Trophoblast cell (in vitro differentiated cells and primary cell): ENCODE measurements at regions not wholly inside any gene's neighbourhood (a gene's known extent, or its start where the extent isn't known, plus 50 kb on each side); places are given as distances from the start of the nearest gene placed in this dataset.

Source experiments
- DNase-seq, 2 donors: peaks; one replicate each; pipeline ENCODE4 v3.0.0-alpha.2; 2016
- H2AFZ ChIP-seq: 2 replicates; pipeline ENCODE4 v1.6.1; 2013; ENCODE audit warnings: low read length, moderate library complexity, mild to moderate bottlenecking; ENCODE audit not compliant: insufficient read depth, poor library complexity
- H2AK5ac ChIP-seq: 2 replicates; pipeline ENCODE4 v1.6.1; 2013; ENCODE audit warnings: mild to moderate bottlenecking, low read length
- H2BK120ac ChIP-seq: 2 replicates; pipeline ENCODE4 v1.6.1; 2013; ENCODE audit warnings: low read length, mild to moderate bottlenecking, moderate library complexity; ENCODE audit not compliant: insufficient read depth, poor library complexity
- H2BK12ac ChIP-seq: 2 replicates; pipeline ENCODE4 v1.6.1; 2013; ENCODE audit warnings: mild to moderate bottlenecking, low read length, moderate library complexity
- H2BK5ac ChIP-seq: 2 replicates; pipeline ENCODE4 v1.6.1; 2013; ENCODE audit warnings: low read length, low read depth, moderate library complexity, mild to moderate bottlenecking; ENCODE audit not compliant: poor library complexity
- H3K14ac ChIP-seq: 2 replicates; pipeline ENCODE4 v1.6.1; 2013; ENCODE audit warnings: mild to moderate bottlenecking, low read length
- H3K18ac ChIP-seq: 2 replicates; pipeline ENCODE4 v1.6.1; 2013; ENCODE audit warnings: mild to moderate bottlenecking, low read length
- H3K23ac ChIP-seq: 2 replicates; pipeline ENCODE4 v1.6.1; 2013; ENCODE audit warnings: low read length
- H3K27ac ChIP-seq: 2 replicates; pipeline ENCODE4 v1.5.1; 2013; ENCODE audit warnings: low read depth, mild to moderate bottlenecking, inconsistent platforms, low read length, moderate library complexity
- H3K27me3 ChIP-seq: 2 replicates; pipeline ENCODE4 v1.6.1; 2013; ENCODE audit warnings: inconsistent platforms, mild to moderate bottlenecking, low read length, moderate library complexity; ENCODE audit not compliant: insufficient read depth
- H3K36me3 ChIP-seq, 2 experiments: 1 replicate in 1 of 2; 2 replicates in 1 of 2; pipeline ENCODE4 v1.6.1; 2013; ENCODE audit warnings: low read length in 2 of 2, mild to moderate bottlenecking in 2 of 2, moderate library complexity in 1 of 2; ENCODE audit not compliant: insufficient read depth in 2 of 2, control insufficient read depth in 1 of 2
- H3K4ac ChIP-seq: 2 replicates; pipeline ENCODE4 v1.6.1; 2013; ENCODE audit warnings: low read depth, mild to moderate bottlenecking, low read length, moderate library complexity
- H3K4me1 ChIP-seq, 2 experiments: 1 replicate in 1 of 2; 2 replicates in 1 of 2; pipeline ENCODE4 v1.6.1; 2013; ENCODE audit warnings: low read length in 2 of 2, mild to moderate bottlenecking in 2 of 2, moderate library complexity in 1 of 2; ENCODE audit not compliant: insufficient read depth in 2 of 2, control insufficient read depth in 1 of 2
- H3K4me2 ChIP-seq: 2 replicates; pipeline ENCODE4 v1.6.1; 2013; ENCODE audit warnings: inconsistent platforms, mild to moderate bottlenecking, low read length, moderate library complexity
- H3K4me3 ChIP-seq: 2 replicates; pipeline ENCODE4 v1.5.1; 2013; ENCODE audit warnings: mild to moderate bottlenecking, low read depth, low read length, inconsistent platforms
- H3K79me1 ChIP-seq: one replicate; pipeline ENCODE4 v1.6.1; 2013; ENCODE audit warnings: low read length
- H3K79me2 ChIP-seq: 2 replicates; pipeline ENCODE4 v1.6.1; 2013; ENCODE audit warnings: low read length, mild to moderate bottlenecking; ENCODE audit not compliant: control insufficient read depth, insufficient read depth, poor library complexity
- H3K9ac ChIP-seq: 2 replicates; pipeline ENCODE4 v1.6.1; 2013; ENCODE audit warnings: mild to moderate bottlenecking, low read length
- H3K9me3 ChIP-seq: 2 replicates; pipeline ENCODE4 v1.6.1; 2013; ENCODE audit warnings: low read depth, mild to moderate bottlenecking, control low read depth, inconsistent platforms, low read length; ENCODE audit not compliant: insufficient read depth
- H4K12ac ChIP-seq: 2 replicates; pipeline ENCODE4 v1.6.1; 2013; ENCODE audit warnings: low read depth, mild to moderate bottlenecking, low read length, moderate library complexity
- H4K8ac ChIP-seq: 2 replicates; pipeline ENCODE4 v1.6.1; 2013; ENCODE audit warnings: low read depth, mild to moderate bottlenecking, low read length, moderate library complexity
- H4K91ac ChIP-seq: one replicate; pipeline ENCODE4 v1.6.1; 2013; ENCODE audit warnings: low read depth, mild to moderate bottlenecking, low read length, moderate library complexity
- WGBS: extraction: QIAGEN DNeasy Blood & Tissue Kit; methylation state at CpG from one replicate; pipeline ENCODE4 v1.1.7; 2013; ENCODE audit warnings: missing lambda C conversion rate; ENCODE audit not compliant: insufficient read length, insufficient coverage; ENCODE audit errors: extremely low coverage; 5-methylcytosine and 5-hydroxymethylcytosine counted together

- no peak overlapping the region for H3K4me3 ChIP-seq
- H3K27me3 ChIP-seq: no peaks in the 10 kb centered on the region
- no peak overlapping the region for H2AK5ac ChIP-seq
- no peaks in the 10 kb centered on the region for H3K79me1 ChIP-seq
- H3K4me1 ChIP-seq: no peaks in the 10 kb centered on the region
- no peak overlapping the region for H2BK120ac ChIP-seq
- H2BK5ac ChIP-seq: no peak overlapping the region
- no peak overlapping the region for H3K4ac ChIP-seq
- H3K9ac ChIP-seq: no peak overlapping the region
- no peak overlapping the region for H3K27ac ChIP-seq
- no peak overlapping the region for H3K23ac ChIP-seq
- no peak overlapping the region for H3K14ac ChIP-seq
- no peak overlapping the region for H3K18ac ChIP-seq
- H2AFZ ChIP-seq: no peak overlapping the region
- DNase-seq: no peak
- no peak overlapping the region for H4K12ac ChIP-seq
- H3K4me2 ChIP-seq: no peak overlapping the region
- H4K8ac ChIP-seq: no peak overlapping the region
- no peak overlapping the region for H2BK12ac ChIP-seq
- no peaks in the 10 kb centered on the region for H3K9me3 ChIP-seq
- H3K79me2 ChIP-seq: no peaks in the 10 kb centered on the region
- no peak overlapping the region for H4K91ac ChIP-seq
- no peaks in the 10 kb centered on the region for H3K36me3 ChIP-seq
- WGBS: no CpG with 5 or more reads among the region's 3 CpGs
Observed at GRCh38 chr16:59500601-59501000, 766.5 kb upstream of the GOT2 start.

DNA sequence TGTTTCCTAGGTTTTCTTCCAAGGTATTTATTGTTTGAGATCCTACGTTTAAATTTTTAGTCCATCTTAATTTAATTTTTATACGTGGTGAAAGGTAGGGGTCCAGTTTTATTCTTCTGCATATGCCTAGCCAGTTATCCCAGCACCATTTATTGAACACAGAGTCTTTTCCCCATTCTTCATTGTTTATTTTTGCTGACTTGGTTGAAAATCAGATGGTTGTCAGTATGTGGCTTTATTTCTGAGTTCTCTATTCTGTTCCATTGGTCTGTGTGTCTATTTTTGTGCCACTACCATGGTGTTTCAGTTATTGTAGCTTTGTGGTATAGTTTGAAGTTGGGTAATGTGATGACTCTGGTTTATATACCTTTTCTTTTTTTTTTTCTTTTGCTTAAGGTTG lies 753.0 kb upstream of the GOT2 start:
- Histone ChIP-seq H3K4ac (no peak overlapping the region), H2BK5ac (no peak overlapping the region), H3K14ac (no peak overlapping the region), H3K27ac (no peak overlapping the region), H3K4me2 (no peak overlapping the region), H3K36me3 (no peaks in the 10 kb centered on the region), H4K91ac (no peak overlapping the region), H2AFZ (no peak overlapping the region), H3K4me1 (no peaks in the 10 kb centered on the region), H3K27me3 (no peaks in the 10 kb centered on the region), H2BK120ac (no peak overlapping the region), H3K79me1 (no peaks in the 10 kb centered on the region), H3K23ac (no peak overlapping the region), H2BK12ac (no peak overlapping the region), H3K9ac (no peak overlapping the region), H3K4me3 (no peak overlapping the region), H3K18ac (no peak overlapping the region), H3K79me2 (no peaks in the 10 kb centered on the region), H2AK5ac (no peak overlapping the region), H3K9me3 (no peaks in the 10 kb centered on the region), H4K8ac (no peak overlapping the region), H4K12ac (no peak overlapping the region)
- no peak for DNase-seq
- WGBS: no CpG with 5 or more reads among the region's 2 CpGs

DNA sequence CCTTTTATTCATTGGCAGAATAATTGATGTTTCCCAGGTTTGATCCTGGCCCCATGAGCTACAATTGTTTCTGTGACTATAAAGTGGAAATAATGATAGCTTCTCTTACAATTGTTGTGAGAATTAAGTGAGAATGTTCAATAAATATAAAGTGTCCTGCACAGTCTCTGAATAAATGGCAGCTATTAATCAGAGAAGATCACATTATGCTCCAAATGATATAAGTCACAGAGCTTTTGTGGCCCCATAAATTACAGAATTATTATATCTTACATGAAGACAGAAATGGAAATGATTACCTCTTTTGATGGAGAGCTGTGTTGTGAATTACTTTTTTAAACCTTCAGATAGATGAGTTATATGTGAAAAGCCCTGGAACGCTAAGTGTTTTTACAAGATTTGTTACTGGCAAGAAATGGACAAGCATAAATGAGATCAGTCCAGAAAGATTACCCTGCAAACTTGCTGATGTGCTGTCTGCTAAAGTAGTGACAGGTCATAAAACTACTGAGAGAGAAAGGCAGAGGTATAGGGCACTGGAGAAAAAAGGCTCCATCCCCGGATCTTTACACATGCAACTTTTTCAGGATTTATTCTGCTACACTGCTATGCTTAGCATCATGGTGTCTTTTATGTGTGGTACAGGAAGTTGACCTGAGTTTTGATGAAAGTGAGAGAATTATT lies 750.9 kb upstream of the GOT2 start:
- Histone ChIP-seq H3K9ac (no peak overlapping the region), H4K8ac (no peak overlapping the region), H4K12ac (no peak overlapping the region), H3K27me3 (no peaks in the 10 kb centered on the region), H3K79me1 (no peaks in the 10 kb centered on the region), H3K18ac (no peak overlapping the region), H3K4me1 (no peaks in the 10 kb centered on the region), H3K4ac (no peak overlapping the region), H4K91ac (no peak overlapping the region), H3K36me3 (no peaks in the 10 kb centered on the region), H3K79me2 (no peaks in the 10 kb centered on the region), H2AK5ac (no peak overlapping the region), H3K4me3 (no peak overlapping the region), H2BK120ac (no peak overlapping the region), H3K27ac (no peak overlapping the region), H2BK5ac (no peak overlapping the region), H3K4me2 (no peak overlapping the region), H2BK12ac (no peak overlapping the region), H3K23ac (no peak overlapping the region), H2AFZ (no peak overlapping the region), H3K14ac (no peak overlapping the region), H3K9me3 (no peaks in the 10 kb centered on the region)
- WGBS: no CpG with 5 or more reads among the region's 2 CpGs
- no peak for DNase-seq

GRCh38 chr16:59478838-59479237 lies 744.7 kb upstream of the GOT2 start:
- no peak overlapping the region for H3K18ac ChIP-seq

More at GRCh38 chr16:59478838-59479237, 744.7 kb upstream of the GOT2 start:
- no peak overlapping the region for H4K8ac ChIP-seq
- no peaks in the 10 kb centered on the region for H3K4me1 ChIP-seq
- H2AK5ac ChIP-seq: no peak overlapping the region
- H4K91ac ChIP-seq: no peak overlapping the region
- no peak for DNase-seq
- H2BK5ac ChIP-seq: no peak overlapping the region
- H3K23ac ChIP-seq: no peak overlapping the region
- H3K79me1 ChIP-seq: no peaks in the 10 kb centered on the region
- H2AFZ ChIP-seq: no peak overlapping the region
- no peak overlapping the region for H3K27ac ChIP-seq
- H3K36me3 ChIP-seq: no peaks in the 10 kb centered on the region
- H2BK120ac ChIP-seq: no peak overlapping the region
- no peaks in the 10 kb centered on the region for H3K9me3 ChIP-seq
- no peaks in the 10 kb centered on the region for H3K79me2 ChIP-seq
- H3K9ac ChIP-seq: no peak overlapping the region
- H3K14ac ChIP-seq: no peak overlapping the region
- WGBS: no CpG with 5 or more reads among the region's 3 CpGs
- no peaks in the 10 kb centered on the region for H3K27me3 ChIP-seq
- no peak overlapping the region for H3K4me3 ChIP-seq
- no peak overlapping the region for H2BK12ac ChIP-seq
- H4K12ac ChIP-seq: no peak overlapping the region
- H3K4me2 ChIP-seq: no peak overlapping the region
- H3K4ac ChIP-seq: no peak overlapping the region
